ENCODE measurements at regions not wholly inside any gene's neighbourhood (a gene's known extent, or its start where the extent isn't known, plus 50 kb on each side); places are given as distances from the start of the nearest gene placed in this dataset.

DNA sequence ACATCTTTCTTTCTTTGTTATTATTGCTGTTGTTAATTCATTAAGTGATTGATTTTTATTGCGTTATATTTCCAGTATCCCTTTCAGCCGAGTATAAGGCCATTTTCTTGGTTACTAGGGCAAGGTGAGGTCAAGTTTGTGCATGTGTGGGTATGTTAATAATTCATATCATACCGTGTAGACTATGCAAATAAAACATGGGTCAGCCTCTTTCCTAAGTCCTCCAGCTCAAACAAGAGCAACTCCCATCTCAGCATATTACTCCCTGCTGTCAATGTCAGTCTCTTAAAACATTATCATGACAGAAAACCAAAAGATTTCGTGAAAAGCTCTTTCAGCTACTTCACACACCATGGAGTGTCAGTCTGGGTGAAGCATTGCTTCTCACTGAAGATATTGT lies 103.9 kb upstream of the ST8SIA2 start:
- TF ChIP-seq FOXP2 (optimal IDR thresholded peaks at IDR 0.05; ENCODE audit: borderline replicate concordance, extremely low read depth, extremely low read length, insufficient read depth) = no peak

DNA sequence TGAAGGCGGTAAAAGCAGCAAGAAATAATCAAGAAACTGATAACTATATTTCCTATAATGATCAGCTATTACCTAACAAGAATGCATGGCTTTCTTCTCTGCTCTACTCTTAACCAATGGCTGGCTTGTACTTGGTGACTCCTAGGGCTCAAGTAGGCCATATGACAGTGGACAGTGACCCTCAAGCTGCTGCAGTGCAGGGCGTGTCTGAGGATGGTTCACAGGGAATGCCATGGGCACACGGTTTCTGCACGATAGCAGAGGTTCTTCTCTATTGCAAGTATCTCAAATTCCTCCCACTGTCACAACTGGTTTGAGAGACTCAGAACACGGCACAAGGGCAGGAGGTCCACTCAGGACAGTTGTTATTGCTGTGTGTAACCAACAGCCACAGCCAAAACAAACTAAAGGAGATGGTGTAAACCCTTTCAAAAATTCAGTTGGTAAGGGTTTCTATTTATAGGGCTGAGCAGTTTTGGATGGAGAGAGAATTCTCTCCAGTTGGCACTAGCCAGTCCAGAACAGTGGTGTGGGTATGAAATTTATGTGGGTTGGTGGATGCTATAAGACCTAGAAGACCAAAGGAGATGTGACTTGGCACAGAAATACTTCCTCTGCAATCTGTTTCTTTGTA lies 103.2 kb upstream of the ST8SIA2 start:
- TF ChIP-seq POLR2AphosphoS5 (IDR thresholded peaks at IDR 0.05; ENCODE audit: low read depth, low read length) = no peak
- no peak for TF ChIP-seq TAF1 (IDR thresholded peaks at IDR 0.05; ENCODE audit: borderline replicate concordance, insufficient read depth, low read length)
- TF ChIP-seq FOXP2 (optimal IDR thresholded peaks at IDR 0.05; ENCODE audit: borderline replicate concordance, extremely low read depth, extremely low read length, insufficient read depth) = no peak
- TF ChIP-seq, protein P1, sequence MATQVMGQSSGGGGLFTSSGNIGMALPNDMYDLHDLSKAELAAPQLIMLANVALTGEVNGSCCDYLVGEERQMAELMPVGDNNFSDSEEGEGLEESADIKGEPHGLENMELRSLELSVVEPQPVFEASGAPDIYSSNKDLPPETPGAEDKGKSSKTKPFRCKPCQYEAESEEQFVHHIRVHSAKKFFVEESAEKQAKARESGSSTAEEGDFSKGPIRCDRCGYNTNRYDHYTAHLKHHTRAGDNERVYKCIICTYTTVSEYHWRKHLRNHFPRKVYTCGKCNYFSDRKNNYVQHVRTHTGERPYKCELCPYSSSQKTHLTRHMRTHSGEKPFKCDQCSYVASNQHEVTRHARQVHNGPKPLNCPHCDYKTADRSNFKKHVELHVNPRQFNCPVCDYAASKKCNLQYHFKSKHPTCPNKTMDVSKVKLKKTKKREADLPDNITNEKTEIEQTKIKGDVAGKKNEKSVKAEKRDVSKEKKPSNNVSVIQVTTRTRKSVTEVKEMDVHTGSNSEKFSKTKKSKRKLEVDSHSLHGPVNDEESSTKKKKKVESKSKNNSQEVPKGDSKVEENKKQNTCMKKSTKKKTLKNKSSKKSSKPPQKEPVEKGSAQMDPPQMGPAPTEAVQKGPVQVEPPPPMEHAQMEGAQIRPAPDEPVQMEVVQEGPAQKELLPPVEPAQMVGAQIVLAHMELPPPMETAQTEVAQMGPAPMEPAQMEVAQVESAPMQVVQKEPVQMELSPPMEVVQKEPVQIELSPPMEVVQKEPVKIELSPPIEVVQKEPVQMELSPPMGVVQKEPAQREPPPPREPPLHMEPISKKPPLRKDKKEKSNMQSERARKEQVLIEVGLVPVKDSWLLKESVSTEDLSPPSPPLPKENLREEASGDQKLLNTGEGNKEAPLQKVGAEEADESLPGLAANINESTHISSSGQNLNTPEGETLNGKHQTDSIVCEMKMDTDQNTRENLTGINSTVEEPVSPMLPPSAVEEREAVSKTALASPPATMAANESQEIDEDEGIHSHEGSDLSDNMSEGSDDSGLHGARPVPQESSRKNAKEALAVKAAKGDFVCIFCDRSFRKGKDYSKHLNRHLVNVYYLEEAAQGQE (IDR thresholded peaks at IDR 0.05; ENCODE audit: insufficient read depth in 1 of 2, low read depth in 2 of 2, low read length in 2 of 2) = no peak
- TF ChIP-seq SIN3A (IDR thresholded peaks at IDR 0.05; ENCODE audit: borderline replicate concordance, insufficient read depth, low read length) = no peak

DNA sequence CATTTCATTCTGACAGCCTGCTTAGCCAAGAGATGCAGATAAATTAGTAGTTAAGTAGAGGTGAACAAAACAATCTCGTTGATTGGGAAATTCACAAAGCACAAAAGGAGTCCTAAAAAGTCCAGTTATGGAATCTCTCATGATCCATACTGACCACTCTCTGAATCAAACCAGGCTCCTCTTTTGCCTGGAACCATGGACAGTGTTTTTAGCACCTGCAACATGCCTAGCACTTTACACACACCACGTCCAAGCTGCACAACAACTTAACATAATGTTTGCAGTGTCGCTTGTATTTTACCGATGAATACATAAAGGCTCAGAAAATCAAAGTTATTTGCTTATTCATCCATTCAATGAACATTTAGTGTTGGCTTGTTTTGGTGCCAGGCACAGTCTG lies 101.8 kb upstream of the ST8SIA2 start:
- no peak for TF ChIP-seq SIN3A (IDR thresholded peaks at IDR 0.05; ENCODE audit: borderline replicate concordance, insufficient read depth, low read length)
- TF ChIP-seq, protein P1 (IDR thresholded peaks at IDR 0.05; ENCODE audit: insufficient read depth in 1 of 2, low read depth in 2 of 2, low read length in 2 of 2) = 0 out of 4 replicates have a peak, but pooled peaks of 1 of the 2 experiments have one; percentile 22

DNA sequence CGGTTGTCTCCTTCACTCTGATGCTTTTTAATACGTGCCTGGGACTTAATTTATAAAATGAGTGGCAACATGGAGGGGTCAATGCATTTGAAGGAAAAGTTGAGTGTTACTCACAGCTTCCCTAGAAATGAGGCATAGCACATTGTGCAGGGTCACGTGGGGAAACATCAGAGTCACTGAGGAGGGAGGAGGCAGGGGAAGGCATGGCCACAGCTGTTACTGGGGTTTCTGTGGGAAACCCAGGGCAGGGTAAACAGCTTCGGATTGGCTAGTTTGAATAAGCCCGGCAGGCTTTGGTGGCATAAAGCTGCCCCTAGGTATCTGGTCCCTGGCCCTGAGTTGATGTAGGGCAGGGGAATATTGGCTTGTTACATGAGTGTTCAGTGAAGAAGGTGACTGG lies 98.9 kb upstream of the ST8SIA2 start:
- TF ChIP-seq SIN3A (IDR thresholded peaks at IDR 0.05; ENCODE audit: borderline replicate concordance, insufficient read depth, low read length) (no peak), FOXP2 (optimal IDR thresholded peaks at IDR 0.05; ENCODE audit: borderline replicate concordance, extremely low read depth, extremely low read length, insufficient read depth) (no peak), TAF1 (IDR thresholded peaks at IDR 0.05; ENCODE audit: borderline replicate concordance, insufficient read depth, low read length) (no peak), POLR2AphosphoS5 (IDR thresholded peaks at IDR 0.05; ENCODE audit: low read depth, low read length) (no peak)
- TF ChIP-seq, protein P1 (IDR thresholded peaks at IDR 0.05; ENCODE audit: insufficient read depth in 1 of 2, low read depth in 2 of 2, low read length in 2 of 2) = no peak

DNA sequence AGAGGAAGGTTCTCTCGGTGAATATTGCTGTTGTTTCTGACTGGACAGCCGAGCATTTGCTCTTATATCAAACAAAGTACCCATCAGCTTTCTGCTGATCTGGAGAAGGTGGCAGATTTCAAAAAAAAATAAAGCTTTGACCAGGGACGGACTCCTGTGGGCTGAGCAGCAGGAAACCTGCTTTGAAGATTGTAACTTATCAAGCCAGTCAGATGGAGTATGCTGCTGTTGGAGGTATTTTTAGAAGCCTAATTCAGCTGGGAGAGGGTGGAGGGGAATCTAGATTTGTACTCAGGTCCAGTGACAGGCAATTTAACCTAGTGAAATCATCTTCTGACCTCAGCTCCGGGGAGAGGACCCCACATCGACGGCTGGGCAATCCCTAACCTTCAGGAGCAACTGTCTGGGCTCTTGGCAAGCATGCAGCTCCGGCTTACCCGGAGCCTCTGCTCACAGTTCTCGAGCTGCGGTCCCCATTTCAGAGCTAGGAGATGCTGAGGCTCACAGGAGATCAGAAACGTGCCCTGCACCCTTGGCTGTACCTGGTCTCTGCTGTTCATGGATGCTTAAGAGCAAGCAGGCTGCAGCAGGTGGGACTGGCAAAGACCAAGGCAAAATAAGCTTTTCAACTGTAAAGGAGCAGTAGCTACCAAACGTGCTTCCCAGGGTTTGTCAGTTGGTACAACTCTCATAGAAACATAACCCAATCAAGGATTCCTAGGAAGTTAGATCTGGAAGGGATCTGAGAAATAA lies 89.3 kb upstream of the ST8SIA2 start:
- TF ChIP-seq POLR2AphosphoS5 (IDR thresholded peaks at IDR 0.05; ENCODE audit: low read depth, low read length) (no peak), SIN3A (IDR thresholded peaks at IDR 0.05; ENCODE audit: borderline replicate concordance, insufficient read depth, low read length) (no peak)

DNA sequence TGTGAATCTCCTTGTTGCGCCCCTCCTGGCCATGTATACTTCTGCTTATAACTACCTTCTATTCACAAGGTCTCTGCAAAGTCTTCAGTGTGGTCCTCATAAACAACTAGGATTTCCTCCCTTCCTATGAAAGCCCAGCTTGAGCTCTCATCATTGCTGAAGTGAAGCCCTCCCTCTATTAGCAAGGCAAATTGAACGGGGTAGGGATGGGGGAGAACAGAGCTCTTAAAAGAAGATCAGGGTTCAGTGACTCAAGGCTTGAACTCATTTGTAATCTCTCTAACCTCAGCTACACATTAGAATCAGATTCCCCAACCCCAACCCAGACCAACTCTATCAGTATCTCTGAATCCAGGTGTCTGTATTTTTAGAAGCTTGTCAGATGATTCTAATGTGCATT lies 88.3 kb upstream of the ST8SIA2 start:
- no peak for TF ChIP-seq SIN3A (IDR thresholded peaks at IDR 0.05; ENCODE audit: borderline replicate concordance, insufficient read depth, low read length)
- no peak for TF ChIP-seq FOXP2 (optimal IDR thresholded peaks at IDR 0.05; ENCODE audit: borderline replicate concordance, extremely low read depth, extremely low read length, insufficient read depth)
- TF ChIP-seq, protein P1 (IDR thresholded peaks at IDR 0.05; ENCODE audit: insufficient read depth in 1 of 2, low read depth in 2 of 2, low read length in 2 of 2) = no peak
- TF ChIP-seq TAF1 (IDR thresholded peaks at IDR 0.05; ENCODE audit: borderline replicate concordance, insufficient read depth, low read length) = no peak
- no peak for TF ChIP-seq POLR2AphosphoS5 (IDR thresholded peaks at IDR 0.05; ENCODE audit: low read depth, low read length)

Data from PFSK-1 (cell line).